B cell (primary cell): ENCODE measurements at regions not wholly inside any gene's neighbourhood (a gene's known extent, or its start where the extent isn't known, plus 50 kb on each side); places are given as distances from the start of the nearest gene placed in this dataset.

Experiments used
- CTCF ChIP-seq: fragments of 200-600 bp; IDR thresholded peaks from one replicate; pipeline ENCODE4 v1.8.0; 2022; ENCODE audit warnings: antibody characterized with exemption, mild to moderate bottlenecking
- EZH2 ChIP-seq: IDR thresholded peaks from 2 replicates; pipeline ENCODE4 v1.6.1; 2012; ENCODE audit warnings: borderline replicate concordance, low read depth, mild to moderate bottlenecking, moderate library complexity, low read length; ENCODE audit not compliant: insufficient read depth, poor library complexity, severe bottlenecking

- TF ChIP-seq CTCF (no peak), EZH2 (no peak)
Observed at GRCh38 chr4:31379364-31379763, 659.2 kb downstream of the PCDH7 start.
